ENCODE measurements at regions not wholly inside any gene's neighbourhood (a gene's known extent, or its start where the extent isn't known, plus 50 kb on each side); places are given as distances from the start of the nearest gene placed in this dataset.

GRCh38 chr1:5574641-5575040 lies 417.6 kb downstream of the NPHP4 start:
- ChIA-PET POLR2A (ENCODE audit: unreplicated experiment) (no interaction called here), CTCF (no interaction called here)
- Histone ChIP-seq H3K9ac (ENCODE audit: low read length) (no peak overlapping the region), H3K27ac (ENCODE audit: low read length) (no peak overlapping the region), H3K9me3 (ENCODE audit: low read length) (no peaks in the 10 kb centered on the region), H3K79me2 (ENCODE audit: low read length) (no peaks in the 10 kb centered on the region), H3K9me2 (replicated peaks; ENCODE audit: low read length) (no peaks in the 10 kb centered on the region), H3K4me2 (ENCODE audit: low read length) (no peak overlapping the region), H4K20me1 (ENCODE audit: low read length) (no peaks in the 10 kb centered on the region), H2AFZ (ENCODE audit: low read length) (no peak overlapping the region), H3F3A (ENCODE audit: low read length, unreplicated experiment) (no peaks in the 10 kb centered on the region), H3K4me1 (ENCODE audit: insufficient read depth, low read length) (no peaks in the 10 kb centered on the region), H3K36me3 (ENCODE audit: low read depth, low read length) (no peaks in the 10 kb centered on the region), H3K27me3 (ENCODE audit: low read length) (peaks cover 15% of the 10 kb centered on the region; the same call in 1 of the 2 replicates), H3K4me3 (ENCODE audit: low read length) (no peak overlapping the region)
- intact Hi-C loops (cut with micrococcal nuclease), result no loop called here
- no peak for TF ChIP-seq EZH2 (IDR thresholded peaks at IDR 0.05; ENCODE audit: low read length, unreplicated experiment)
- no peak for TF ChIP-seq EZH2phosphoT487 (IDR thresholded peaks at IDR 0.05; ENCODE audit: borderline replicate concordance, low read length)
- TF ChIP-seq CTCF (conservative IDR thresholded peaks at IDR 0.05; ENCODE audit: low read depth, low read length), result no peak
- no TSS peak for BruUV-seq (replicated peaks)
- DNase-seq, result no peak
- no peak for ATAC-seq

- DNase-seq (no peak), ATAC-seq (no peak)
- Histone ChIP-seq H2AFZ (ENCODE audit: low read length) (no peak overlapping the region), H3K4me2 (ENCODE audit: low read length) (no peak overlapping the region), H3K36me3 (ENCODE audit: low read depth, low read length) (no peaks in the 10 kb centered on the region), H3K27ac (ENCODE audit: low read length) (no peak overlapping the region), H3K4me3 (ENCODE audit: low read length) (no peak overlapping the region), H3K27me3 (ENCODE audit: low read length) (peaks cover 15% of the 10 kb centered on the region; the same call in 1 of the 2 replicates), H3F3A (ENCODE audit: low read length, unreplicated experiment) (no peaks in the 10 kb centered on the region), H3K9ac (ENCODE audit: low read length) (no peak overlapping the region), H4K20me1 (ENCODE audit: low read length) (no peaks in the 10 kb centered on the region), H3K9me2 (replicated peaks; ENCODE audit: low read length) (no peaks in the 10 kb centered on the region), H3K79me2 (ENCODE audit: low read length) (no peaks in the 10 kb centered on the region), H3K9me3 (ENCODE audit: low read length) (no peaks in the 10 kb centered on the region), H3K4me1 (ENCODE audit: insufficient read depth, low read length) (no peaks in the 10 kb centered on the region)
- ChIA-PET POLR2A (ENCODE audit: unreplicated experiment) (no interaction called here), CTCF (no interaction called here)
- BruUV-seq (replicated peaks), result no TSS peak
- intact Hi-C loops (cut with micrococcal nuclease), result no loop called here
- TF ChIP-seq EZH2phosphoT487 (IDR thresholded peaks at IDR 0.05; ENCODE audit: borderline replicate concordance, low read length), result no peak
- TF ChIP-seq EZH2 (IDR thresholded peaks at IDR 0.05; ENCODE audit: low read length, unreplicated experiment), result no peak
- no peak for TF ChIP-seq CTCF (conservative IDR thresholded peaks at IDR 0.05; ENCODE audit: low read depth, low read length)
These were observed 419.4 kb downstream of the NPHP4 start for GRCh38 chr1:5572794-5573193.

GRCh38 chr1:5571861-5572401 lies 420.3 kb downstream of the NPHP4 start:
- Histone ChIP-seq H3K79me2 (ENCODE audit: low read length) (no peaks in the 10 kb centered on the region), H3K9me2 (replicated peaks; ENCODE audit: low read length) (no peaks in the 10 kb centered on the region), H3K9me3 (ENCODE audit: low read length) (no peaks in the 10 kb centered on the region), H3K4me1 (ENCODE audit: insufficient read depth, low read length) (no peaks in the 10 kb centered on the region), H3K4me2 (ENCODE audit: low read length) (no peak overlapping the region), H4K20me1 (ENCODE audit: low read length) (no peaks in the 10 kb centered on the region), H3K27me3 (ENCODE audit: low read length) (peaks cover 15% of the 10 kb centered on the region; the same call in 1 of the 2 replicates), H3K4me3 (ENCODE audit: low read length) (no peak overlapping the region), H2AFZ (ENCODE audit: low read length) (no peak overlapping the region), H3K36me3 (ENCODE audit: low read depth, low read length) (no peaks in the 10 kb centered on the region), H3K9ac (ENCODE audit: low read length) (no peak overlapping the region), H3K27ac (ENCODE audit: low read length) (no peak overlapping the region), H3F3A (ENCODE audit: low read length, unreplicated experiment) (no peaks in the 10 kb centered on the region)
- no peak for ATAC-seq
- ChIA-PET CTCF (no interaction called here), POLR2A (ENCODE audit: unreplicated experiment) (no interaction called here)
- TF ChIP-seq EZH2 (IDR thresholded peaks at IDR 0.05; ENCODE audit: low read length, unreplicated experiment) (no peak), EZH2phosphoT487 (IDR thresholded peaks at IDR 0.05; ENCODE audit: borderline replicate concordance, low read length) (no peak)
- intact Hi-C loops (cut with micrococcal nuclease), result no loop called here
- no peak for DNase-seq
- BruUV-seq (replicated peaks), result no TSS peak
